Liver (tissue), 2 donors: ENCODE measurements at regions not wholly inside any gene's neighbourhood (a gene's known extent, or its start where the extent isn't known, plus 50 kb on each side); places are given as distances from the start of the nearest gene placed in this dataset.

Experiments
- GABPA ChIP-seq, 2 donors: IDR thresholded peaks in 1 of 2; conservative IDR thresholded peaks in 1 of 2; 2 replicates each; pipeline ENCODE4 v1.6.1; 2016; ENCODE audit warnings: antibody characterized with exemption in 2 of 2, mild to moderate bottlenecking in 1 of 2, moderate library complexity in 1 of 2
- RAD21 ChIP-seq, 2 donors: IDR thresholded peaks; 2 replicates each; pipeline ENCODE4 v1.6.1; 2016; ENCODE audit warnings: antibody characterized with exemption in 2 of 2, mild to moderate bottlenecking in 2 of 2
- donor health status: healthy.

- TF ChIP-seq GABPA (IDR thresholded peaks at IDR 0.05 in 1 of 2, conservative IDR thresholded peaks at IDR 0.05 in 1 of 2) (no peak), RAD21 (IDR thresholded peaks at IDR 0.05) (peak in 1 of 2 donors; percentile 6)
Measured at GRCh38 chr12:41893491-41893890, 251.2 kb downstream of the GXYLT1 start.
